Activated CD4-positive, alpha-beta memory T cell treated with anti-CD3 and anti-CD28 coated beads, Interleukin-2, amount 10 ng/mL, durations not matched to agents 7 days and 5 days (primary cell): ENCODE measurements at regions not wholly inside any gene's neighbourhood (a gene's known extent, or its start where the extent isn't known, plus 50 kb on each side); places are given as distances from the start of the nearest gene placed in this dataset.

Source experiments
- CTCF ChIA-PET: fragments of 350-600 bp; sonication (Branson Sonifier 250); formaldehyde crosslinking; loops from one replicate; lab custom pipeline; 2021; ENCODE audit warnings: antibody characterized with exemption, inconsistent platforms; lab: Charles Lee
- POLR2A ChIA-PET: fragments of 350-600 bp; sonication (Branson Sonifier 250); formaldehyde crosslinking; loops from one replicate; lab custom pipeline; 2021; ENCODE audit warnings: antibody characterized with exemption; lab: Charles Lee
- DNase-seq: peaks from one replicate; pipeline ENCODE4 v3.0.0-alpha.2; 2020
- H3K27ac Mint-ChIP-seq: one replicate; pipeline ENCODE4 v1.8.0; 2021; ENCODE audit warnings: mild to moderate bottlenecking, mixed read lengths
- H3K27me3 Mint-ChIP-seq: one replicate; pipeline ENCODE4 v1.8.0; 2021; ENCODE audit warnings: mixed read lengths
- H3K36me3 Mint-ChIP-seq: one replicate; pipeline ENCODE4 v1.8.0; 2021; ENCODE audit warnings: low read depth, mixed read lengths
- H3K4me1 Mint-ChIP-seq: one replicate; pipeline ENCODE4 v1.8.0; 2021; ENCODE audit warnings: mixed read lengths
- H3K4me3 Mint-ChIP-seq: one replicate; pipeline ENCODE4 v1.8.0; 2021; ENCODE audit warnings: mild to moderate bottlenecking, mixed read lengths
- H3K9me3 Mint-ChIP-seq: one replicate; pipeline ENCODE4 v1.8.0; 2021; ENCODE audit warnings: mixed read lengths

GRCh38 chr4:27915822-27916221, 1055.2 kb downstream of the STIM2 start:
- ChIA-PET POLR2A (no interaction called here), CTCF (no interaction called here)
- no peak overlapping the region for H3K4me3 Mint-ChIP-seq
- H3K36me3 Mint-ChIP-seq, result no peaks in the 10 kb centered on the region
- H3K27me3 Mint-ChIP-seq, result no peaks in the 10 kb centered on the region
- DNase-seq, result no peak
- no peaks in the 10 kb centered on the region for H3K9me3 Mint-ChIP-seq
- no peak overlapping the region for H3K27ac Mint-ChIP-seq
- H3K4me1 Mint-ChIP-seq, result no peaks in the 10 kb centered on the region

GRCh38 chr4:27916452-27917184, 1056.0 kb downstream of the STIM2 start:
- no peak for DNase-seq
- Mint-ChIP-seq H3K4me1 (no peaks in the 10 kb centered on the region), H3K27me3 (no peaks in the 10 kb centered on the region), H3K27ac (no peak overlapping the region), H3K36me3 (no peaks in the 10 kb centered on the region), H3K9me3 (peaks cover 2% of the 10 kb centered on the region), H3K4me3 (no peak overlapping the region)
- ChIA-PET CTCF (no interaction called here), POLR2A (no interaction called here)

DNA sequence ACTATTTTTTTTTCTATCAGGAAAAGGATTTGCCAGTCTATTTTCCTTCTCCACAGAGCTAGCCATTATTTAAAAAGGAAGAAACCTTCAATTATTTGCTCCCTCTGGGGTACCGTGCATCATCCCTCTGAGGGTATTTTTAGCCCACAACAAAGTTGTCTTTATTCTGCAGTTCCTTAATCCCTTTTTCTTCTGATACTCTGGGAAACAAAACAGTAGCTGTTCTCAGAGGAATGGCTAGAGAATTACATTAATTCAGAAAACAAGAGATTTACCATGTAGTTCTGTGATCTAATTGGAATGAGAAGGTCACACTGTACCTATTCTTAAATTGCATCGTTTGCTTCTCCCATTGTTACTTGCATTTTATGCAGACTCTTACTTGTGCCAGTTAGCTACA, 1056.7 kb downstream of the STIM2 start:
- peaks cover 5% of the 10 kb centered on the region for H3K9me3 Mint-ChIP-seq
- H3K4me3 Mint-ChIP-seq, result no peak overlapping the region
- no peaks in the 10 kb centered on the region for H3K4me1 Mint-ChIP-seq
- no peak for DNase-seq
- POLR2A ChIA-PET, result no interaction called here
- no peaks in the 10 kb centered on the region for H3K36me3 Mint-ChIP-seq
- H3K27ac Mint-ChIP-seq, result no peak overlapping the region
- H3K27me3 Mint-ChIP-seq, result no peaks in the 10 kb centered on the region
- CTCF ChIA-PET, result no interaction called here

DNA sequence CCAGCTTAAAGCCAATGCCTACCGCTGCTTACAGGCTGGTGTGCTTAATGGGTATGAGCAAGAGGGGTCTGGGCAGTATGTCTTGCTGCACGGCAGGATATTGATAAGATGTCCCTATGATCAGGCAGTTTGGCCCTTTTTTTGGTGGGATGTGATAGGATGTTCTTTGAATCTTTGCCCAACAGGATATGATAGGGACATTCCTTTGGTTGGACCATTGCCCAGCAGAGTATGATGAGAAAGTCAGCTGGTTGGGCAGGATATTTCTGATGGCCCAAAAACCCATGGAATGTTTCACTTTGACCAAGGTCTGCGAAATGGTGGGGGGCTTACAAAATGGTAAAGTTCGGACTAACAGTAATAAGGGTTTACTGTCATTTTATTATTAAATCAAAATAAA, 1060.6 kb downstream of the STIM2 start:
- Mint-ChIP-seq H3K36me3 (no peaks in the 10 kb centered on the region), H3K9me3 (peaks cover 7% of the 10 kb centered on the region), H3K27me3 (no peaks in the 10 kb centered on the region), H3K4me1 (no peaks in the 10 kb centered on the region), H3K27ac (no peak overlapping the region), H3K4me3 (no peak overlapping the region)
- DNase-seq, result no peak
- CTCF ChIA-PET, result no interaction called here
- POLR2A ChIA-PET, result no interaction called here

DNA sequence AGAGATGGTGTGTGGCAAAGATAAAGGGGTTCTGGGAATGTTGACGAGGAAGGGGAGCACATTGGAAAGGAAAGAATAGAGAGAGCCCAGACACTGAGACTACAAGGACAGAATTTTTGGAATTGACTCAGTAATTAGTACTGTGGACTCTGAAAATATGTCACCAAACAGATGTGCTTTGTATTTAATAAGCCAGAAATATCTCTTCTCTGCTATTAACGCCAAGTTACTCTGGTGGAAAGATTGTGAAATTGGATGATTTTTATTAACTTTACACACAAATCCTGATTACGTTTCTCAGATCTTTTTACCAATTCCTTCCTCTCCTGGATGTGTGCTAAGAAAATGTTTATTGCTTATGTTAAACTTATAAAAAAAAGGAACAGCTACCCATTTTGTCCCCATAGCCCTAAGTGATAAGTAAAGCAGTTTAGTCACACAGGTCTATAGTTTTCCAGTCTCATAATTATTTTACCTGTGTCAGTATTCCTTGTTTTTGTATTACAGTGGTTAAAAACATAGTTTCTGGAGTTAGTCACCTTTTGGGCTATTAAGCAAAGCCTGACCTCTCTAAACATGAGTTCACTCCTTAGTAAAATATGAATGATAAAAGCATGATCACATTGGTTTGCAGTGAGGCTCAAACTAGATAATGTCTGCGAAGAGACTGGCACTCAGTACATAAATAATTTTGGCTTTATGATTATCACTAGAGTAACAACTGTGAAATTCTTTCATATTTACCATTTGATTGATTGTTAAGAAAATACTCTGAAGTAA, 1068.3 kb downstream of the STIM2 start:
- no peaks in the 10 kb centered on the region for H3K9me3 Mint-ChIP-seq
- H3K36me3 Mint-ChIP-seq, result no peaks in the 10 kb centered on the region
- H3K27me3 Mint-ChIP-seq, result no peaks in the 10 kb centered on the region
- ChIA-PET CTCF (no interaction called here), POLR2A (no interaction called here)
- H3K27ac Mint-ChIP-seq, result no peak overlapping the region
- H3K4me1 Mint-ChIP-seq, result no peaks in the 10 kb centered on the region
- no peak overlapping the region for H3K4me3 Mint-ChIP-seq
- no peak for DNase-seq

- Mint-ChIP-seq H3K36me3 (no peaks in the 10 kb centered on the region), H3K4me3 (no peak overlapping the region), H3K4me1 (no peaks in the 10 kb centered on the region)
Observed at GRCh38 chr4:27930291-27930690, 1069.7 kb downstream of the STIM2 start.

GRCh38 chr4:27930976-27931375, 1070.3 kb downstream of the STIM2 start:
- Mint-ChIP-seq H3K27ac (no peak overlapping the region), H3K4me1 (no peaks in the 10 kb centered on the region)
- CTCF ChIA-PET, result no interaction called here

More at GRCh38 chr4:27930291-27930690, 1069.7 kb downstream of the STIM2 start:
- ChIA-PET POLR2A (no interaction called here), CTCF (no interaction called here)
- no peak overlapping the region for H3K27ac Mint-ChIP-seq
- no peak for DNase-seq
- no peaks in the 10 kb centered on the region for H3K27me3 Mint-ChIP-seq
- no peaks in the 10 kb centered on the region for H3K9me3 Mint-ChIP-seq

DNA sequence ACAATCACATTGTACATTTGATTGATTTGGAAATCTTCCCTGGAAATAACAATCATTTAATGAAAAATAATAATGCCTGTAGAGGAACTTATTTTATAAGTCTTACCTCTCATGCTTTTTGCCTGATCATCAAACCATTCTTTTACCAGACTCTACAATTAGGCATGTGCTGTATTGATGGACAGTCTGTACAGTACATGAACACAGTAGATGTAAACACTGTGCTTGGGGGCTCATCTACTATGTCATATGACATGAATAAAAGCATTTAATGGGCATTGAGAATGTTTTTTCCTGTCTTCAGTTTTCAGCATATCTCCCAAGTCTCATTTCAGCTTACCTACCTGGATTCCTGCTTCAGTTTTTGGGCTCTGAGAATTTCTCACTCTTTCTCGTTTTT, 1070.9 kb downstream of the STIM2 start:
- H3K27me3 Mint-ChIP-seq, result no peaks in the 10 kb centered on the region
- H3K27ac Mint-ChIP-seq, result no peak overlapping the region
- H3K4me3 Mint-ChIP-seq, result no peak overlapping the region
- no peak for DNase-seq
- H3K36me3 Mint-ChIP-seq, result no peaks in the 10 kb centered on the region
- H3K4me1 Mint-ChIP-seq, result no peaks in the 10 kb centered on the region
- ChIA-PET CTCF (no interaction called here), POLR2A (no interaction called here)
- H3K9me3 Mint-ChIP-seq, result no peaks in the 10 kb centered on the region

More at GRCh38 chr4:27930976-27931375, 1070.3 kb downstream of the STIM2 start:
- no peak for DNase-seq
- Mint-ChIP-seq H3K36me3 (no peaks in the 10 kb centered on the region), H3K9me3 (no peaks in the 10 kb centered on the region), H3K27me3 (no peaks in the 10 kb centered on the region), H3K4me3 (no peak overlapping the region)
- POLR2A ChIA-PET, result no interaction called here

- Mint-ChIP-seq H3K27me3 (no peaks in the 10 kb centered on the region), H3K4me3 (no peak overlapping the region), H3K27ac (no peak overlapping the region), H3K4me1 (no peaks in the 10 kb centered on the region), H3K36me3 (no peaks in the 10 kb centered on the region), H3K9me3 (no peaks in the 10 kb centered on the region)
- ChIA-PET CTCF (no interaction called here), POLR2A (no interaction called here)
- no peak for DNase-seq
Observed at GRCh38 chr4:27934871-27935270, 1074.2 kb downstream of the STIM2 start.

DNA sequence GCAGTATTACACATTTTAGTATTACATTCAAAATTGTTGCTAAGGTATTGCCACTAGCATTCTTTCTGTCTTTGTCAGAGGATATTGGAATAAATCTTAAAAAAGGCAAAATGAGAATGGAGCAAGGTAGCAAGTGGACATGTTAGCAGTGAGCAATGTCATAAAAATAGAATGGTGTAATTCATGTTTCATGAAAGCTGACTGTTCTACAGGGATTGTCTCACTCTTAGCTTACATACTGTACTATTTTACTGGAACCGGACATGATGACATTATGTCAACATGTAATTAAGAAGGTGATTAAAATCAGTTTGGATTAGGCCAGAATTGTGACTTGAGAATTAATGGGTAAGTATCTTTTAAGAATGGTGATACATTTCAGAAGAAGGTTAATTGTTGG, 1086.2 kb downstream of the STIM2 start:
- H3K27ac Mint-ChIP-seq, result no peak overlapping the region
- no peak overlapping the region for H3K4me3 Mint-ChIP-seq
- ChIA-PET CTCF (no interaction called here), POLR2A (no interaction called here)
- DNase-seq, result no peak
- H3K27me3 Mint-ChIP-seq, result no peaks in the 10 kb centered on the region
- no peaks in the 10 kb centered on the region for H3K36me3 Mint-ChIP-seq
- H3K4me1 Mint-ChIP-seq, result no peaks in the 10 kb centered on the region
- peaks cover 6% of the 10 kb centered on the region for H3K9me3 Mint-ChIP-seq

DNA sequence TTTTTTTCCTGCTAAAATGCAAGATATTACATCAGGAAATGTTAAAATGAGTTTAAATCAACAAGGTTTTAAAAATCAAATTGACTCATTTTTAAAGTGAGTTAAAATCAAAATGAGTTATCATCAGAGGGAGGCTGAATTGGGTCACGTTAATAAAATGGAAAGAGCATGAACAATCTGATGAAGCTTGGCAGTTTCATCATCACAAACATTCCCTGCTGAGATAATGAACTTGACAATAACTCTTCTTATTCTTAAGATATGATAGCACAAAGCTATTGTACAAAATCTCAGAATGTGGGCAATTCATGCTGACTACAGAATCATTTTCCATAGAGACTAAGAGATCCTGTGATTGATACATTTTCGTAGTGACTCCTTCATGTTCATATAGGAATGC, 1086.7 kb downstream of the STIM2 start:
- Mint-ChIP-seq H3K4me3 (no peak overlapping the region), H3K9me3 (peaks cover 6% of the 10 kb centered on the region), H3K27me3 (no peaks in the 10 kb centered on the region), H3K36me3 (no peaks in the 10 kb centered on the region), H3K4me1 (no peaks in the 10 kb centered on the region), H3K27ac (no peak overlapping the region)
- ChIA-PET CTCF (no interaction called here), POLR2A (no interaction called here)
- DNase-seq, result no peak

GRCh38 chr4:27964095-27964494, 1103.5 kb downstream of the STIM2 start:
- Mint-ChIP-seq H3K4me1 (no peaks in the 10 kb centered on the region), H3K36me3 (no peaks in the 10 kb centered on the region), H3K27me3 (no peaks in the 10 kb centered on the region), H3K9me3 (no peaks in the 10 kb centered on the region), H3K4me3 (no peak overlapping the region), H3K27ac (no peak overlapping the region)
- ChIA-PET POLR2A (no interaction called here), CTCF (no interaction called here)
- no peak for DNase-seq

DNA sequence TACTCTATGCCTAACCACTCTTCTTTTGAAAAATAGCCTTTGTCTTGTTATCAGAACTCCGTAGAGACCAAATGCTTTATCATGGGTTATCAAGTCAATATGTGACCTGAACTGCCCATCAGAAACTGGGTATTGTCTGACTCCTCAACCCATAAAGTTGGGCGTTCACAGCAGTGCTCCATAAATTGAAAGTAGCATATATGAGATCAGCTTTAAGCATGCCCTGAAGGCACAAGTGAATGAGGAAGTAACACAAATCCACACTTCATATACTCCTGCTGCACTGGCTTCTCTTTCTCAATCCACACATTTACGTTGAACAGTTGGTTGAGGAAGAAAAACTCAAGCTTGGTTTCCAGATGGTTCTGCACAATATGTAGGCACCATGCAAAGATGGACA, 1106.0 kb downstream of the STIM2 start:
- H3K36me3 Mint-ChIP-seq, result no peaks in the 10 kb centered on the region
- CTCF ChIA-PET, result no interaction called here

DNA sequence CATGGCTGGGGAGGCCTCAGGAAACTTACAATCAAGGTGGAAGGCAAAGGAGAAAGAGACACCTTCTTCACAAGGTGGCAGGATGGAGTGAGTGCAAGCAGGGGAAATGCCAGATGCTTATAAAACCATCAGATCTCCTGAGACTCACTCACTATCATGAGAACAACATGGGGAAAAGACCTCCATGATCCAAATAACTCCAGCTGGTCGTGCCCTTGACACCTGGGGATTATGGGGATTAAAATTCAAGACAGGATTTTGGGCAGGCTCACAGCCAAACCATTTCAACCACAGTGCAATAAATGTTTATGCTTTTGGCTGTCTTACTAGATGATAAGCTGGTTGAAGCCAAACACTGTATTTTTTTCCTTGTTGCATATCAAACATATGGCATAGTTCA, 1112.4 kb downstream of the STIM2 start:
- Mint-ChIP-seq H3K36me3 (no peaks in the 10 kb centered on the region), H3K9me3 (peaks cover 13% of the 10 kb centered on the region), H3K4me1 (no peaks in the 10 kb centered on the region), H3K27me3 (no peaks in the 10 kb centered on the region), H3K27ac (no peak overlapping the region), H3K4me3 (no peak overlapping the region)
- ChIA-PET POLR2A (no interaction called here), CTCF (no interaction called here)
- DNase-seq, result no peak

More for the DNA sequence above, 1106.0 kb downstream of the STIM2 start:
- Mint-ChIP-seq H3K27ac (no peak overlapping the region), H3K4me3 (no peak overlapping the region), H3K27me3 (no peaks in the 10 kb centered on the region), H3K4me1 (no peaks in the 10 kb centered on the region), H3K9me3 (no peaks in the 10 kb centered on the region)
- POLR2A ChIA-PET, result no interaction called here
- DNase-seq, result no peak
